ENCODE measurements at regions not wholly inside any gene's neighbourhood (a gene's known extent, or its start where the extent isn't known, plus 50 kb on each side); places are given as distances from the start of the nearest gene placed in this dataset.

DNA sequence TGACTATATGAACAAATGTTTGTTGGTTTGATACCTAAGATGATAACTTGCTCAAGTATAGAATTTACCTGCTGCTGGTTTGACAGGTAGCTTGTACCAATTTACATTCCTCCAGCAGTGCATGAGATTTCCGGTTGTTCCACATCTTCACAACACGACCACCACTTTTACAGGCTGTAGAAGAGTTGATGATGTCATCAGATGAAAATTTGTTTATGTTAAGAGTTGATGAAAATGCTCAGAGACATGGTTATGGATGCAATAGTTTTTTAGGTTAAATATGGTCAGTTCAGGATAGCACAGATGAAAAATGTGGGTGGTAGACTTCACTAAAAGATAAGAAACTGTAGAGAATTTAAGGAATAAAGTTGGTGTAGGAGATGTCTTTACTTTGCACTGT is 468.3 kb downstream of the PCDH18 start:
- TF ChIP-seq, protein P1, sequence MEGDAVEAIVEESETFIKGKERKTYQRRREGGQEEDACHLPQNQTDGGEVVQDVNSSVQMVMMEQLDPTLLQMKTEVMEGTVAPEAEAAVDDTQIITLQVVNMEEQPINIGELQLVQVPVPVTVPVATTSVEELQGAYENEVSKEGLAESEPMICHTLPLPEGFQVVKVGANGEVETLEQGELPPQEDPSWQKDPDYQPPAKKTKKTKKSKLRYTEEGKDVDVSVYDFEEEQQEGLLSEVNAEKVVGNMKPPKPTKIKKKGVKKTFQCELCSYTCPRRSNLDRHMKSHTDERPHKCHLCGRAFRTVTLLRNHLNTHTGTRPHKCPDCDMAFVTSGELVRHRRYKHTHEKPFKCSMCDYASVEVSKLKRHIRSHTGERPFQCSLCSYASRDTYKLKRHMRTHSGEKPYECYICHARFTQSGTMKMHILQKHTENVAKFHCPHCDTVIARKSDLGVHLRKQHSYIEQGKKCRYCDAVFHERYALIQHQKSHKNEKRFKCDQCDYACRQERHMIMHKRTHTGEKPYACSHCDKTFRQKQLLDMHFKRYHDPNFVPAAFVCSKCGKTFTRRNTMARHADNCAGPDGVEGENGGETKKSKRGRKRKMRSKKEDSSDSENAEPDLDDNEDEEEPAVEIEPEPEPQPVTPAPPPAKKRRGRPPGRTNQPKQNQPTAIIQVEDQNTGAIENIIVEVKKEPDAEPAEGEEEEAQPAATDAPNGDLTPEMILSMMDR (IDR thresholded peaks at IDR 0.05): no peak
- TF ChIP-seq EZH2 (IDR thresholded peaks at IDR 0.05) (no peak), EZH2phosphoT487 (IDR thresholded peaks at IDR 0.05) (no peak)
